GM18502 (cell line): ENCODE measurements at regions not wholly inside any gene's neighbourhood (a gene's known extent, or its start where the extent isn't known, plus 50 kb on each side); places are given as distances from the start of the nearest gene placed in this dataset.

Source experiments
- ATAC-seq: cut with Tn5 transposase; IDR thresholded peaks from one replicate; pipeline ENCODE4 v1.9.1; 2021; ENCODE audit warnings: mild to moderate bottlenecking; ENCODE audit not compliant: unreplicated experiment, poor library complexity

DNA sequence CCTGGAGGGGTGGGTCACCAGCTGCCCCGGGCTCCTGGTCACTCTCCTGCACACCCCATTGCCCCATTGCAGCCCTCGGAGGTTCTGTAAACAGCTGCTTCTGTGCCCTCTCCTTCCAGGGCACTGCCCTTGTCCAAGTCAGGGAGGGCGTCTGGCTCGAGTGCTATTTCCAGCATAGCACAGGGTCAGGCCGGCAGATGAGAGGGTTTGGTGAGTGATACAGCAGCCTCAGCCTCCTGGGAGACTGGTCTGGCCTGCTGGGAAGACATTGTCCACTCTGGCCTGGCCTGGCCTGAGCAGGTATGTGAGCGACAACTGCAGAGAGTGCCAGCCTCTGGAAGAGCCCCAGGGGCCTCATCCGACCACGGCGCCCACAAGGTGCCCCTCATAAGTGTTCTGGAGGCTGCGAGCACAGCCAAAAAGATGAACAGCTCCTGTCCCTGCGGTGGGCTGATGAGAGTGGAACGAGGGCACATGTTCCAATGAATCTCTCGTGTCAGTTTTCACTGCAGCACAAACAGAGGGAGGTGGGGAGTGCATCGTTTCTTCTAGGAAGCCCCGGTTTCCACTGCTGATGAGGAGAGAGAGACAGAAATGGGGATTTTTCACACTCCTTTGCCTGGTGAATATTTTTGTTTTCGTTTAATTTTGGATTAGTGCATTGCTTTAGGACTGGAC lies 105.8 kb upstream of the SDK2 start:
- no peak for ATAC-seq

DNA sequence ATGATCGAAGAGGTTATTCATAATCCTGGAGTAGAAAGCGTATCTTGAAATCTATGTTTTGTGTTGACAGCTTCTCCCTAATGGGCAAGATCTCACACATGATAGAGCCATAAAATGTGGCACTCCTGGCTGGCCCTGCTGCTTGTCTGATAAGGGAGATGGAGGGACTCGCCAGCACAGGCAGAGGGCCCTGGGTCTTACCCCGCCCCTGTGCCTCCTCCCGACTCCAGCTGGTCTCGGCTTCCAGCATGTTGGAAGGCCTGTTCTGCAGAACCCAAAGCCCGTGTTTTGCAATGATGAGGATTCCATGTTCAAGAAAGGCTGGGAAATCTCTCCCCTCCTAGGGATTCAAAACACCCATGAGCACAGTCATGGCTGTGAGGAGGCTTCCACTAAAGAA lies 106.7 kb upstream of the SDK2 start:
- no peak for ATAC-seq

DNA sequence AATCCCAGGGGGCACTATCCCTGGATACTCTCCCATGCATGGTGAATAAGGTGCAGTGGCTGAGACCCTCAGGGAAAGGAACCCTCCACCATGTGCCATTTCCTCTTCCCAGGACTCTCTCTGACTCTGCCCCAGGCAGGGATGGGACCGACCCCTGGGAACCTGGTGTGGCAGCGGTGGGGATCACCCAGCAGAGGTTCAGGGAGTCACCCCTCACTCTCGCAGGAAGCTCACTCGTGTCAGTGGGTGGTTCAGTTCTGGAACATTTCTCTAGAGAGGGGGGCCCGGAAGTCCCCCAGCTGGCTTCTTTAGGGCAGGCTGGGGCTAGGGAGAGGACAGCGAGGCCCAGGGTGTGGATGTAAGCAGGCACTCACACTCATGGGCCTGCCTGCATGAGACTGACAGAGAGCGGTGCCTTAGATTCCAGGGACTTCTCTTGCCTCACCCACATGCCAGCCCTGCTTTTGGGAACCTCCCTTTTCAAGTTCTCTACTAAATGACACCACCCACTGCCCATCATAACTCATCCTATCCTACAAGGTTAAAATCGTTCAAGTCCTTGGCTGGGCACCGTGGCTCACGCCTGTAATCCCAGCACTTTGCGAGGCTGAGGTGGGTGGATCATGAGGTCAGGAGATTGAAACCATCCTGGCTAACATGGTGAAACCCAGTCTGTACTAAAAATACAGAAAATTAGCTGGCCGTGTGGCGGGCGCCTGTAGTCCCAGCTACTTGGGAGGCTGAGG lies 109.7 kb upstream of the SDK2 start:
- ATAC-seq = no peak

DNA sequence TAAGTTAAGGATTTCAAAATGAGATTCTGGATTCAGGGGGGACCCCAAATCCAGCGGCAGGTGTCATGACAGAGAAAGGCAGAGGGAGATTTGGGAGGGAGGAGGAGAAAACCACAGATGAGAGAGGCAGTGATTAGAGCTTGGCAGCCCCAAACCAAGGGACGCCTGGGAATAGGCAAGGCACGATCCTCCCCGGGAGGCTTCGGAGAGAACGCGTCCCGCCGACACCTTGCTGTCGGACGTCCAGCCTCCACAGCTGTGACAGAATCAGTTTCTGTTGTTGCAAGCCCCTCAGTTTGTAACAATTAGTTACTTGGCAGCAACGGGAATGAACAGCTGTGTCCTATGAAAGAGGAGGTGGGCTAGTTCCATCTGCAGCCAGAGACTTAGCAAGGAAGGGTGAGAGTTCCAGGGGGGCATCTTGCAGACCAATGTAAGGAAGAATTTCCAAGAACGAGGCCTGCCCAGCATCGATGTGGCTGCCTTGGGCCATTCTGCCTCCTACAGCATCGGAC lies 110.7 kb upstream of the SDK2 start:
- ATAC-seq = no peak

DNA sequence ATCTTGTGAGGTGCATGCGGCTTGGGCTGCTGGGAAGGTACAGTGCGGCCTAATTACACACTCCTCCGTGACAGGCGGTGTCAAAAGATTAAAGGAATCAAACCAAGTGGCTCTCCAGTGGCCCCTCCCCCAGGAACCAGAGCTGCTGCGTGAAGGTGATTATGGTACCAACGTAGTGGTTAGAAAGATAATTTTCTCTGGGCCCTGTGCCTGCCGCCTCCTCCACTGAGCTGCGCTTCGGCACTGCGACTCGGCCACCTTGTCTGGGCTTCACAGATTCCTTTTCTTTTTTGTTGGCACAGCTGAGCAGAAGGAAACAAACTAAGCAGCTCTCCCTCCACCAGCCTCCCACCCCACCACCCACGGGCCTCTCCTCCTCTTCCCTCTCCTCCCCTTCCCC lies 113.2 kb upstream of the SDK2 start:
- ATAC-seq = no peak

DNA sequence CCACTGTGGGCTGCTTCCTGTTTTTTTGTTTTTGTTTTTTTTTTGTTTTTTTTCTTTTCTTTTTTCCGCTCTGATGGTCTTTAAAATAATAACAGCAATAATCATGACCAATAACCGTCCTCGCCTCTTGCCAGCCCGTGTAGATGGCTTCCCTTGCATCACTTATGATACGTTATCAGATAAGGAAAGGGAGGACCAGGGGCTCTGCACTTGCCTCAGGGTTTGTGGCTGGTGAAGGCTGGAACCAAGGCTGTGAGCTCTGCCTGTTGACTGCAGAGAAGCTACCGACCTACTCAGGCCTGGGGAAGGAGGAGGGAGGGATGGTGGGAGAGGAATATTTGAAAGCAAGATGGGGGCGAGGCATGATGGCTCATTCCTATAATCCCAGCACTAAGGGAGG lies 114.0 kb upstream of the SDK2 start:
- ATAC-seq = no peak

DNA sequence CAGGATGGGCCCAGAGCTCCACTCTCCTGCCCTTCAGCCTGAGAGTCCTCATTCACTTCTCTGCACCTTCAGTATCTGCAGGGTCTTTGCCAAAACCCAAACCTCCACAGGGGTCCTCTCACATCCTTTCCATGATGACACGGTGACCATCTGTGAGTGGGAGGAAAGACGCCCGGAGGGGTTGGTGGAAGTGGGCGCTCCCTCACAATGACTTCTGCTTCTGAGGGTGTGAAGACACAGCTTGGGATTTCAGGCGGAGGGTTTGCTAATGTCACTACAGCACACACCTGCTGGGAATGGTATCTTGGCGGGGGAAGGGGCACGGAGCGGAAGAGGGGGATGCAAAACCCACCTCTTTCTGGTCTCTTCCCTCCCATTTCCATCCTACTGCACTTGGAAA lies 115.1 kb upstream of the SDK2 start:
- no peak for ATAC-seq

DNA sequence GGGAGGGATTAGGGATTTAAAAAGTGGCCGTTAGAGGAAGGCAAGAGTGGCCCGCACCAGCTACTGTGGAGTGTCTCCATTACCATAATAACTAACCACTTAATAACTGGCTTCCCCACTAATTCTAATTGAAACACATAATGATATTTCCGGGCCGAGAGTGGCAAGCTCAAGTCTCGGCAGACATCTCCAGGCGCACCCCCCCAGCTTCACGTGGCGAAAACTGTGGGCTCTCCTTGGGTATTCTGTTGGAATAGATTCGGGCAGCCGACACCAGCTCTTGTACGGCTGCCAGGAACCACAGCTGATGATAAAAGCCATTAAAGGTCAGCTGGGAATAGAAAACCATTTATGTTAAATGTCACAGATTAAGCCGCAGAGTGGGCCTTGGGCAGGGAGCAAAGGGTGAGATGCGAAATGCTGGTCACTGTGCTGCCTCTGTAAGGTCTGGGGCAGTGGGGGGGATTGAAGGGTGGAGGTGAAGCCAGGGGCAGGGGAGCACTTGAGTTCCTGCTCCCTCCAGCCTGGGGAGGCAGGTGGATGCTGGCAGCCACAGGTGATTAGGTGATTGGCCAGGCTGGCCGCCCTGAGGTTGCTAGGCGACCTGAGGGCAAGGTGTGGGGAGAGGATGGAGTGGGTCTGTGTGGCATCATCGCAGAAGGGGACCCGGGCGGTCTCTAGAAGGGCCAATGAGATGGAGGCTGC lies 115.6 kb upstream of the SDK2 start:
- no peak for ATAC-seq

DNA sequence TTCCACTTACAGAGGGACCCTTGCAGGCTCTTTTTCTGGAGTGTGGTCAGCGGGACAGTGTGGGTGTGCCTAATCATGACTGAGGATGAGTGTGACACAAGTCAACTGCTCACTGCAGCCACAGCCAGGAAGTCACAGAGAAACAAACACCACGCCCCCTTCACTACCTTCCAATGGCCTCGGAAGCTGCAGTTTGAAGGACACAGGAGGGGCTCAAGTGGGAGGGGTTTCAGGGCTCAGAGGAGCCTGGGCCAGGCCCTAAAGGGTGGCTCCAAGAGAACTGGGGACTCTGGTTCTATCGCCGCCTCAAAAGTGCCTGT lies 116.2 kb upstream of the SDK2 start:
- no peak for ATAC-seq

DNA sequence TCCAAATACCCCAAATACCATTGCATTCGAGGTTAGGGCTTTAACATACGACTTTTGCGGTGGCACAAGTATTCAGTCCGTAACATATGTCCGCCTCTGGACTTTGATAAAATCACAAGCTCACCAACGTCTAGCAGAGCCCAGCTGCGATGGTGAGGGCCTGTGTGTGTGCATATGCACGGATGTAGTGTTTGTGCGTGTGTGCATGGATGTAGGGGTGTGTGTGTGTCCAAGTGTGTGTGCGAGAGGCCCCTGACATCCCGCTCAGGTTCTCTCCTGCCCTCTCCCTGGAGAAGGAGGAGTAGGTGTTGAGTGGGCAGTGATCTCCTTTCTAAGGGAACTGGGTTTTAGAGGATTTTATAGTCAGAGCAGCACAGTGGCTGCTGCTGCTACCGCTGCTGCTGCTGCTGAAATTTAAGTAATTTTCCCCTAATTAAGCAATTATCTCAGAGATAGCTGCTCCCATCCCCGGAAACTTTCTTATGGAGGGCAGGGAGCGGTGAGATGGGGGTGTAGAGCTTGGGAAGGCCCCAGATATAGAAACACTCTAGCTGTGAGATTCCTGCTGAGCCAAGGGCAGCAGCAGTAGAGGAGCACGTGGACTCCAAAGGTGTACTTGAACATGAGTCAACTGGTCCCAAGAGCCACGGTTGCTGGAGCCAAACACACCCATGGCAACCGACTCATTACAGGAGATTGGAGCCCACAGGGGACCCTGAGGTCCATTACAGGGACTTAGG lies 121.7 kb upstream of the SDK2 start:
- ATAC-seq = no peak

DNA sequence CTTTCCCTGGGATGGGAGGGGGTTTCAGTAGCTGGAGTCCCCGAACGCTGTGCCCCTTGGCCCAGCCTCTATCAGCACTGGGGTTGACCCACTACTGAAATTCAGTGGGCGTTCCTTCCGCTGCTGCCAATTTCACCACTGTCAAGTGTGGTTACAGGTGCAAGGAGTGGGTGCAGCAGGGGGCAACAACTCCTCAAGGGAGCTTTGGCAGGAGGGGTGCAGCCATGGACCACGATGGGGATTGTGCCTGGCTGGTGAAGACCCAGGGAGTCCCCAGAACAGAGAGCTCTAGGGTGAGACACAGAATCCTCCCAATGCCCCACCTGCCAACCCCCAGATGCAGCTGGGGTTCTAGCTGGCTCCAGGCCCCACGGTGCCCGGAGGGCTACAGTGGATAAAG lies 123.5 kb upstream of the SDK2 start:
- ATAC-seq = no peak

DNA sequence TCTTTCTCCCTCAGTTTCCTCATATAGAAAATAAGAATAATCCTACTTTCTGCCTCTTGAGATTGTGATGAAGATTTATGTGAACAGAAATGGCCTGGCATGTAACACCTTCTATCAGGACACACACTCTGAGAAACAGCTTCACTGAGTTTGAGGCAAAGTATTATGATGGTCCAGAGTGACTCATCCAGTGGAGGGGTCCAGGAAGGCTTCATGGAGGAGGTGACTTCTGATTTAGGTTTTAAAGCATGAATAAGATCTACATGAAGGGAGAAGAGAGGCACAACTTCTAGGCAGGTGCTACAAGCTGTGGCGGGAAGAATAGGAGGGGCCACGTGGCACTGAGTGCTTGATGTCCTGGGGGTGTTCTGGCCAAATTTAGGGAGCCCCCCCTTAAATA lies 124.4 kb upstream of the SDK2 start:
- ATAC-seq = no peak

DNA sequence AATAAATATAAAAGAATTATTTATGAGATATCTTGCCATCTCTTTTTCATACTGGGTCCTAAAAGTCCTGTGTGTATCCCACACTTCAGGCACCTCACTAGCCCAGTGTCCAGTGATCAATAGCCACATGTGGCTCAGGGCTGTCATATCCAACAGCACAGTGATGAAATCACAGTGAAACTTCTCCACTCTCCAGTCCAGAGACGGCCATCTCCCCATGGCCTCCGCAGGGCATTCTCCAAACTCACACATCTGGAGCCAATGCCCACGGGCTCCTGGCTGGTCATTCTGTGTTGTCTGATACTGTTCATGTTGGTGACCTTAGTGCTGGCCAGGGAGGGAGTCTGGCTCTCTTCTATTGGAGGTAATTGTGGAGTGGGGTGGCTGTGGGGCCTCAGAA lies 125.2 kb upstream of the SDK2 start:
- no peak for ATAC-seq

DNA sequence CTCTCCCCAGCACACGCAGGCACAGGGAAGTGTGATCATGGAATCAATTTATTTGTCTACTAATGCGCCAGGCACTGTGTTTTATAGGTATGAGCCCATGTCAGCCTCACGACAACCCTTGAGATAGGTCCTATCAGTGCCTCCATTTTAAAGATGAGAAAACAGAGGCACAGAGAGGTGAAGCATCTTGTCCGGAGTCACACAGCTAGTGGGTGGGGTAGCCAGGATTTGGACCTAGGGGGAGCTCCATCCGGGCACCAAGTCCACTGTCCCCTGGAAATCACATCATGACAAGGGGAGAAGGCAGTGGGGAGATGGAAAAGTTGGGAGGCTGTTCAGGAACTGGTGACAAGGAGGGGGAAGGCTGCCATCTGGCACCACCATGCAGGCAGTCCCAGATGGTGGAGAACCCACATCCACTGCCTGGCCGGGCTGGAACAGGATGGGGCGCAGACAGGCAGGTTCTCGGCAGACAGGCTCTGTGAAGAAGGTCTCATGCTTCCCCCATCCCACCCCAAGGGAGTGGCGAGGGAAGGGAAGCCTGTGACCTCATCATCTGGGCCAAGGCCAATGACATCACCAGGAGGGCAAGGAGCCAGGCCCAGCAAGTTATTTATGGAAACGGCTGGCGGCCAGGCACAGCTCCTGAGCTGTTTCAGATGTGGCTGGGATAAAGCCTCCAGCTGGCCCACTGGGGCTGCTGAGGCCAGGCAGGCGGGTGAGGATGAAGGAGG lies 126.0 kb upstream of the SDK2 start:
- ATAC-seq = no peak

DNA sequence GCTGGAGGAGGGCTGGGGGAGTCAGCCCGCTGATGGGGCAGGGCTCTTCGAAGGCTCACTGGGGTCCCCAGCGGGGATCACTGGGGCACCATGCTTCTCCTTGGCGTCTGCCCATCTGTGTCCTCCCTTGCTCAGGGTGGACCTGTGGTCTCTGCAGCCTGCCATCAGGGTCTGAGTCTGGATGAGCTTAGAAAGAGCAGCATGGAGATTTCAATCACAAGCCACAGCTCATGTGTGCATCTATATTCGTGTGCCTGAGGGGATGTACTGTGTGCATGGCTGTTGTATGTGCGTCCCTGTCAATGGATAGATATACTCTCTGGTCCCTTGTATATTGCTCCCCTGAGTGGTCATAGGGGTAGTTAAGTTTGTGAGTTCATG lies 126.6 kb upstream of the SDK2 start:
- no peak for ATAC-seq

DNA sequence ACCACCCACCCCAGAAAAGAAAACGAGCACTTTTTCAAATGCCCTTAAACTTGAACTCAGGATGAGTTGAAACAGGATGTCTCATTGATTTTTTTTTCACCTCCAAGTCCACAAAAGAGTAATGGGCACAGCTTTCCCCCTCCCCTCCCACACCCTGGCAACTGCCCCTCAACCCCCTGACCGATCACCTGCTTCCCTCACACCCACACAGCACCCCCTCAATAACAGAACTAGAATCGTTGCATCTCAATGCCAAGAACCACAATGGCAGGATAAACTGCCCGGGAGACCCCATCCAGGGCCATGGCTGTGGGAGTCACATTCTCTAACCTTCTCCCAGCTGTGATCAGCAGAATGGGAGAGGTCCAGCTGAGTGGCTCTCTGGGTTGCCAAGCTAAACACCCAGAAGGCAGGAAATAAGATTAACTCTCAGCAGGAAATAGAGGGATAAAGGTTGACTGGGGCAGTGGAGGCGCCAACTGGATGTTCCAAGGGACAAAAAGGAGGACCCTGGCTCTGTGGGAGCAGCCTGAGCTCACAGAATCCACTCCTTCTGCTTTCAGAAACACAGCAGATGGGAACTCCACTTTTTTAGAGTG lies 128.0 kb upstream of the SDK2 start:
- ATAC-seq = no peak

DNA sequence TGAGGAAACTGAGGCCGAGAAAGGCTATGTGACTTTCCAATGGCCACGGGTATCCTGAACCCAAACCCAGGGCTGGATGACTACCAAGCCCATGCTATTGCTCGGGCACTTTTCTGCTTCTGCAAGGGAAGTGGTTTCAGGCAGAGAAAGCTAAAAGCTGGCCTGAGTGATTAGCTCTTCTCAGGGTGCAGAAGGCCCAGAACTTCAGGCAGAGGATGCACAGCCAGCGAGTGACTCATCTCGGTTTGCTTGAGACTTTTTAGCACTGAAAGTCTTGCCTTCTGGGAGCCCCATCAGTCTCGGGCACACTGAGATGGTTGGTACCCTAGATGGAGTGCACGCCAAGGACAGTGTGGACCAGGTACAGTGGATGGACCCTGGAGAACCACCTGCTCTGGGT lies 129.5 kb upstream of the SDK2 start:
- no peak for ATAC-seq

DNA sequence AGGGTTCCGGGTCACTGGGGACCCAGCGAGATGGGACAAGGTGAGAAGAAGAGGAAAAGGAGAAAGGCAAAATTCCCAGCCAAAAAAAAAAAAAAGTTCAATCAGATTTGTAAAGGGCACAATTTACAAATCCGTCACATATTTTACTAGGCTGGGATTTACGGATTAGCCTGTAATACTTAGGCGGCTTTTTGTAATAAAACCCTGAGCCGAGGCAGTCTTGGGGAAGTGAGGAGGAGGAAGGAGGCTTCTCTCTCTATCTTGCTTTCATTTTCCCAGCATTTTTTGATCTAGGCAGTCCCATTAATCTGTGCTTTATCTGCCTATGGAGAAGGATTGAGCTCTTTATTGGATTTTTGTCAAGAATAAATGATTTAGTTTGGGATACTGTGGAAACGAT lies 130.6 kb upstream of the SDK2 start:
- ATAC-seq = no peak

DNA sequence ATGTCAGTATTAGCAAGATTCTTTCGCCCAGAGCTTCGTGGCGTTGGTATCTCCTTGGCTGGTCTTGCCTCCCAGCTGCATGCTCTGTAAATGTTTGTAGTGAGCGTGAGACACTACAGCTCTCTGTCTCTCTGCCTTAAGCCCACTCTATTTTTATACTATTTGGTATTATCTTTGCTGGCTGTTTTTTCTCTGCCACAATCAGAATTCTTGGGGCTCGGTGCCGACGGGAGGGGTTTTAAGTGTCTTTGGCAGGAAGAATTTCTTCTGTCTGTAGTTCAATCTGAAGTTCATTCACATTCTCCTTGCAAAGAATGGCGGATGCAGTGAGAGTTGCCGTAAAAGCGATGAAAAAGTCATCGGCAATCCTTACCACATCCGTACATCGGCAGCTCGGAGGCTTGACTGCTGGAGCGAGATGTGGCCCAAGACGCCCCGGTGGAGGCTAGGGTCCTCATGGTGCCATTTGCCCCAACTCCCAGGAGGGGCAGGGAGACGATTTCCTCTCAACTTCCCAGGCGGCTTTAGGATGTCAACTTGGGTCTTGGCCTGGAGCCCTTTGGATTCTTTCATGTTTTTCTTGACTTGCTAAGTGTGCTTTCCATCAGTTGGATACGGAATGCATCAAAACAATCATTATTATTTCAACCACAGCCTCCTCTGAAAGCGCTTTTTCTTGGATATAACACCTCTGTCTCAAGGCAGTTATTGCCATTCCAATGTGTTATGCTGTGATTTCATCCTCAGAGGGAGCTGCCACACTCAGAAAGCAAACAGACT lies 132.3 kb upstream of the SDK2 start:
- ATAC-seq = no peak
